HCT116 (cell line): ENCODE measurements at regions not wholly inside any gene's neighbourhood (a gene's known extent, or its start where the extent isn't known, plus 50 kb on each side); places are given as distances from the start of the nearest gene placed in this dataset.

Source experiments
- ATAC-seq: fragments of 200-7000 bp; cut with Tn5 transposase; 2 replicates; pipeline ENCODE4 v1.9.1; 2020; ENCODE audit warnings: mild to moderate bottlenecking, moderate library complexity
- BruUV-seq: library from RNA; stranded (reverse); fragments of 400-500 nt; replicated peaks from 2 replicates; lab custom pipeline; 2021; lab: Mats Ljungman, UMichigan
- CTCF ChIA-PET: fragments of 300-600 bp; sonication (Branson Sonifier 250); formaldehyde crosslinking; loops from one replicate; lab custom pipeline; 2021; ENCODE audit warnings: antibody characterized with exemption; lab: Charles Lee
- POLR2A ChIA-PET: fragments of 300-600, 350-600 bp; sonication (Branson Sonifier 250); formaldehyde crosslinking; loops from one replicate; lab custom pipeline; 2021; ENCODE audit warnings: antibody characterized with exemption; lab: Charles Lee
- RAD21 ChIA-PET, 2 experiments: fragments of 300-600 bp; sonication (Branson Sonifier 250); formaldehyde crosslinking; loops; one replicate each; lab custom pipeline; 2023; ENCODE audit warnings: low total read pairs in 2 of 2; ENCODE audit not compliant: uncharacterized antibody in 2 of 2, unreplicated experiment in 2 of 2, low non-redundant PET in 1 of 2; lab: Charles Lee
- DNase-seq: peaks from one replicate; pipeline ENCODE4 v3.0.0-alpha.2; 2010; ENCODE audit warnings: low read depth, low spot score
- H2AFZ ChIP-seq: fragments of 200-600 bp; shearing (Covaris generic), sonication (generic); 2 replicates; pipeline ENCODE4 v1.6.1; 2017; ENCODE audit warnings: low read depth, mixed run types, mixed read lengths, antibody characterized with exemption, low read length; ENCODE audit not compliant: poor library complexity, severe bottlenecking
- H3K27ac ChIP-seq: 2 replicates; pipeline ENCODE4 v1.5.1; 2012; ENCODE audit warnings: low read depth, low read length
- H3K27me3 ChIP-seq: fragments of 200-600 bp; sonication (generic); 2 replicates; pipeline ENCODE4 v1.6.1; 2016; ENCODE audit warnings: mixed run types, low read length, mixed read lengths; ENCODE audit not compliant: insufficient read depth
- H3K36me3 ChIP-seq, 2 experiments: fragments of 200-500 bp in 1 of 2; fragments of 200-600 bp in 1 of 2; sonication (Bioruptor generic) in 1 of 2; sonication (generic) in 1 of 2; 2 replicates each; pipeline versions ENCODE4 v1.5.1 to v1.6.1; 2014 to 2016; ENCODE audit warnings: low read length in 2 of 2, inconsistent platforms in 1 of 2, mixed read lengths in 1 of 2, mixed run types in 1 of 2; ENCODE audit not compliant: insufficient read depth in 2 of 2, control insufficient read depth in 1 of 2
- H3K4me1 ChIP-seq, 2 experiments: fragments of 200-600 bp in 1 of 2; sonication (generic) in 1 of 2; 2 replicates each; pipeline versions ENCODE4 v1.5.1 to v1.6.1; 2012 to 2017; ENCODE audit warnings: low read length in 2 of 2, inconsistent platforms in 1 of 2, mild to moderate bottlenecking in 1 of 2, mixed read lengths in 1 of 2, mixed run types in 1 of 2, moderate library complexity in 1 of 2; ENCODE audit not compliant: insufficient read depth in 2 of 2, control insufficient read depth in 1 of 2
- H3K4me2 ChIP-seq: fragments of 200-600 bp; sonication (generic); 2 replicates; pipeline ENCODE4 v1.6.1; 2017; ENCODE audit warnings: mixed run types, low read length, mixed read lengths
- H3K4me3 ChIP-seq, 2 experiments: fragments of 200-600 bp in 1 of 2; sonication (generic) in 1 of 2; replicated peaks in 1 of 2; 2 replicates each; pipeline ENCODE4 v1.5.1; 2011 to 2016; ENCODE audit warnings: low read length in 2 of 2, control low read depth in 1 of 2, low read depth in 1 of 2, mild to moderate bottlenecking in 1 of 2, mixed read lengths in 1 of 2, mixed run types in 1 of 2
- H3K79me2 ChIP-seq: fragments of 200-600 bp; sonication (generic); 2 replicates; pipeline ENCODE4 v1.6.1; 2017; ENCODE audit warnings: mild to moderate bottlenecking, mixed run types, low read length, moderate library complexity, mixed read lengths; ENCODE audit not compliant: insufficient read depth
- H3K9ac ChIP-seq: fragments of 200-600 bp; sonication (generic); 2 replicates; pipeline ENCODE4 v1.6.1; 2016; ENCODE audit warnings: low read length, mixed read lengths
- H3K9me2 ChIP-seq: fragments of 200-600 bp; sonication (generic), shearing (Covaris generic); 2 replicates; pipeline ENCODE4 v1.6.1; 2017; ENCODE audit warnings: mixed run types, mild to moderate bottlenecking, moderate library complexity; ENCODE audit not compliant: insufficient read depth
- H3K9me3 ChIP-seq, 2 experiments: fragments of 200-500 bp in 1 of 2; fragments of 200-600 bp in 1 of 2; sonication (Bioruptor generic) in 1 of 2; sonication (generic) in 1 of 2; 2 replicates each; pipeline ENCODE4 v1.6.1; 2014 to 2017; ENCODE audit warnings: low read length in 2 of 2, mixed read lengths in 2 of 2, inconsistent platforms in 1 of 2, low read depth in 1 of 2, mild to moderate bottlenecking in 1 of 2, mixed run types in 1 of 2, moderate library complexity in 1 of 2; ENCODE audit not compliant: control insufficient read depth in 1 of 2, insufficient read depth in 1 of 2
- H4K20me1 ChIP-seq: fragments of 200-600 bp; sonication (generic), shearing (Covaris generic); 2 replicates; pipeline ENCODE4 v1.6.1; 2017; ENCODE audit warnings: mixed run types, mild to moderate bottlenecking, moderate library complexity; ENCODE audit not compliant: insufficient read depth
- CEBPB ChIP-seq: IDR thresholded peaks from 2 replicates; pipeline ENCODE4 v1.6.1; 2012; ENCODE audit warnings: low read depth
- ELF1 ChIP-seq: IDR thresholded peaks from 2 replicates; pipeline ENCODE4 v1.6.1; 2012; ENCODE audit warnings: low read depth, borderline replicate concordance
- EZH2 ChIP-seq: fragments of 200-600 bp; sonication (generic); IDR thresholded peaks from 2 replicates; pipeline ENCODE4 v1.6.1; 2017; ENCODE audit warnings: antibody characterized with exemption, mixed run types
- EZH2phosphoT487 ChIP-seq: fragments of 200-600 bp; IDR thresholded peaks from 2 replicates; pipeline ENCODE4 v1.6.1; 2018; ENCODE audit warnings: antibody characterized with exemption, borderline replicate concordance
- POLR2A ChIP-seq: IDR thresholded peaks from 2 replicates; pipeline ENCODE4 v1.7.0; 2011; ENCODE audit warnings: borderline replicate concordance; ENCODE audit not compliant: insufficient read depth, insufficient read length; ENCODE audit errors: extremely low read depth
- RAD21 ChIP-seq: IDR thresholded peaks from 2 replicates; pipeline ENCODE4 v1.6.1; 2012; ENCODE audit warnings: low read depth, mild to moderate bottlenecking
- SIN3A ChIP-seq: IDR thresholded peaks from 2 replicates; pipeline ENCODE4 v1.6.1; 2012; ENCODE audit warnings: low read depth
- SP1 ChIP-seq: IDR thresholded peaks from 2 replicates; pipeline ENCODE4 v1.6.1; 2012; ENCODE audit warnings: low read depth
- SRF ChIP-seq: IDR thresholded peaks from 2 replicates; pipeline ENCODE4 v1.6.1; 2012; ENCODE audit warnings: low read depth
- TCF7L2 ChIP-seq: IDR thresholded peaks from 2 replicates; pipeline ENCODE4 v1.7.0; 2011; ENCODE audit warnings: borderline replicate concordance, inconsistent platforms; ENCODE audit not compliant: insufficient read depth, insufficient read length; ENCODE audit errors: extremely low read depth
- YY1 ChIP-seq: IDR thresholded peaks from 2 replicates; pipeline ENCODE4 v1.6.1; 2011; ENCODE audit warnings: low read length, low read depth, moderate library complexity, mild to moderate bottlenecking; ENCODE audit not compliant: insufficient replicate concordance; ENCODE audit errors: extremely low read depth
- ZFX ChIP-seq: fragments of 450-650 bp; IDR thresholded peaks from 2 replicates; pipeline ENCODE4 v1.6.1; 2017
- ZNF274 ChIP-seq: fragments of 200-500 bp; sonication (Bioruptor generic); IDR thresholded peaks from 2 replicates; pipeline ENCODE4 v1.6.1; 2014; ENCODE audit warnings: mild to moderate bottlenecking, low read depth, low read length, inconsistent platforms
- intact Hi-C: fragments of 100-400 bp; cut with micrococcal nuclease; formaldehyde crosslinking; loops from 2 replicates; pipeline ENCODE4 v1.10.0; 2022
- TF ChIP-seq, protein P1 (sequence below): IDR thresholded peaks from 2 replicates; pipeline ENCODE4 v1.6.1; 2011; ENCODE audit warnings: mild to moderate bottlenecking, low read length, moderate library complexity; ENCODE audit not compliant: insufficient replicate concordance; ENCODE audit errors: extremely low read depth
- TF ChIP-seq, protein P2 (sequence below), 3 experiments: fragments of 200-600 bp in 1 of 3; sonication (generic) in 1 of 3; IDR thresholded peaks in 2 of 3; conservative IDR thresholded peaks in 1 of 3; 2 replicates each; pipeline ENCODE4 v1.5.1; 2012 to 2017; ENCODE audit warnings: low read depth in 2 of 3, low read length in 2 of 3, antibody characterized with exemption in 1 of 3, borderline replicate concordance in 1 of 3, control low read depth in 1 of 3, mild to moderate bottlenecking in 1 of 3, mixed read lengths in 1 of 3, mixed run types in 1 of 3, moderate library complexity in 1 of 3; ENCODE audit not compliant: insufficient read depth in 1 of 3
- TF ChIP-seq, protein P3 (sequence below): IDR thresholded peaks from 2 replicates; pipeline ENCODE4 v1.6.1; 2012

- no peaks in the 10 kb centered on the region for H3K79me2 ChIP-seq
- RAD21 ChIA-PET: no interaction called here
- H3K9me2 ChIP-seq: no peaks in the 10 kb centered on the region
- BruUV-seq: no TSS peak
- ATAC-seq (no peak), DNase-seq (no peak)
- TF ChIP-seq SRF (no peak), ZFX (no peak), YY1 (no peak), EZH2phosphoT487 (no peak), ZNF274 (no peak), TCF7L2 (no peak), SP1 (no peak), POLR2A (no peak), CEBPB (no peak), SIN3A (no peak), EZH2 (no peak), RAD21 (no peak), ELF1 (no peak)
- TF ChIP-seq, protein P1, sequence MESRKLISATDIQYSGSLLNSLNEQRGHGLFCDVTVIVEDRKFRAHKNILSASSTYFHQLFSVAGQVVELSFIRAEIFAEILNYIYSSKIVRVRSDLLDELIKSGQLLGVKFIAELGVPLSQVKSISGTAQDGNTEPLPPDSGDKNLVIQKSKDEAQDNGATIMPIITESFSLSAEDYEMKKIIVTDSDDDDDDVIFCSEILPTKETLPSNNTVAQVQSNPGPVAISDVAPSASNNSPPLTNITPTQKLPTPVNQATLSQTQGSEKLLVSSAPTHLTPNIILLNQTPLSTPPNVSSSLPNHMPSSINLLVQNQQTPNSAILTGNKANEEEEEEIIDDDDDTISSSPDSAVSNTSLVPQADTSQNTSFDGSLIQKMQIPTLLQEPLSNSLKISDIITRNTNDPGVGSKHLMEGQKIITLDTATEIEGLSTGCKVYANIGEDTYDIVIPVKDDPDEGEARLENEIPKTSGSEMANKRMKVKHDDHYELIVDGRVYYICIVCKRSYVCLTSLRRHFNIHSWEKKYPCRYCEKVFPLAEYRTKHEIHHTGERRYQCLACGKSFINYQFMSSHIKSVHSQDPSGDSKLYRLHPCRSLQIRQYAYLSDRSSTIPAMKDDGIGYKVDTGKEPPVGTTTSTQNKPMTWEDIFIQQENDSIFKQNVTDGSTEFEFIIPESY: no peak
- TF ChIP-seq, protein P2, sequence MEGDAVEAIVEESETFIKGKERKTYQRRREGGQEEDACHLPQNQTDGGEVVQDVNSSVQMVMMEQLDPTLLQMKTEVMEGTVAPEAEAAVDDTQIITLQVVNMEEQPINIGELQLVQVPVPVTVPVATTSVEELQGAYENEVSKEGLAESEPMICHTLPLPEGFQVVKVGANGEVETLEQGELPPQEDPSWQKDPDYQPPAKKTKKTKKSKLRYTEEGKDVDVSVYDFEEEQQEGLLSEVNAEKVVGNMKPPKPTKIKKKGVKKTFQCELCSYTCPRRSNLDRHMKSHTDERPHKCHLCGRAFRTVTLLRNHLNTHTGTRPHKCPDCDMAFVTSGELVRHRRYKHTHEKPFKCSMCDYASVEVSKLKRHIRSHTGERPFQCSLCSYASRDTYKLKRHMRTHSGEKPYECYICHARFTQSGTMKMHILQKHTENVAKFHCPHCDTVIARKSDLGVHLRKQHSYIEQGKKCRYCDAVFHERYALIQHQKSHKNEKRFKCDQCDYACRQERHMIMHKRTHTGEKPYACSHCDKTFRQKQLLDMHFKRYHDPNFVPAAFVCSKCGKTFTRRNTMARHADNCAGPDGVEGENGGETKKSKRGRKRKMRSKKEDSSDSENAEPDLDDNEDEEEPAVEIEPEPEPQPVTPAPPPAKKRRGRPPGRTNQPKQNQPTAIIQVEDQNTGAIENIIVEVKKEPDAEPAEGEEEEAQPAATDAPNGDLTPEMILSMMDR (IDR thresholded peaks at IDR 0.05 in 2 of 3, conservative IDR thresholded peaks at IDR 0.05 in 1 of 3; ENCODE audit: borderline replicate concordance in 1 of 3, insufficient read depth in 1 of 3, low read depth in 2 of 3, low read length in 2 of 3): no peak
- TF ChIP-seq, protein P3, sequence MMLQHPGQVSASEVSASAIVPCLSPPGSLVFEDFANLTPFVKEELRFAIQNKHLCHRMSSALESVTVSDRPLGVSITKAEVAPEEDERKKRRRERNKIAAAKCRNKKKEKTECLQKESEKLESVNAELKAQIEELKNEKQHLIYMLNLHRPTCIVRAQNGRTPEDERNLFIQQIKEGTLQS: no peak
- H3K27ac ChIP-seq: no peak overlapping the region
- no peak overlapping the region for H3K9ac ChIP-seq
- no peak overlapping the region for H2AFZ ChIP-seq
- no peak overlapping the region for H3K4me3 ChIP-seq
- CTCF ChIA-PET: no interaction called here
- intact Hi-C loops: no loop called here
- H3K4me2 ChIP-seq: no peak overlapping the region
- H3K36me3 ChIP-seq: no peaks in the 10 kb centered on the region
- H3K27me3 ChIP-seq: no peaks in the 10 kb centered on the region
- H3K9me3 ChIP-seq: no peaks in the 10 kb centered on the region
- no peaks in the 10 kb centered on the region for H4K20me1 ChIP-seq
- POLR2A ChIA-PET: no interaction called here
- H3K4me1 ChIP-seq: no peaks in the 10 kb centered on the region
Measured at GRCh38 chr14:57150449-57150848, 118.3 kb downstream of the EXOC5 start.
